Liver (tissue), 3 donors: ENCODE measurements at regions not wholly inside any gene's neighbourhood (a gene's known extent, or its start where the extent isn't known, plus 50 kb on each side); places are given as distances from the start of the nearest gene placed in this dataset.

Source experiments
- ATF3 ChIP-seq: IDR thresholded peaks from 2 replicates; pipeline ENCODE4 v1.6.1; 2016; ENCODE audit warnings: antibody characterized with exemption
- CTCF ChIP-seq: fragments of 150-350 bp; IDR thresholded peaks from 2 replicates; pipeline ENCODE4 v1.5.1; 2017; ENCODE audit warnings: improper control_type of control experiment, low read depth, low read length; ENCODE audit not compliant: missing input control
- EGR1 ChIP-seq, 2 donors: IDR thresholded peaks; 2 replicates each; pipeline ENCODE4 v1.6.1; 2016 to 2018; ENCODE audit warnings: antibody characterized with exemption in 2 of 2, low read depth in 2 of 2
- FOXA1 ChIP-seq: IDR thresholded peaks from 2 replicates; pipeline ENCODE4 v1.6.1; 2016; ENCODE audit warnings: antibody characterized with exemption
- GABPA ChIP-seq, 2 donors: IDR thresholded peaks in 1 of 2; conservative IDR thresholded peaks in 1 of 2; 2 replicates each; pipeline ENCODE4 v1.6.1; 2016; ENCODE audit warnings: antibody characterized with exemption in 2 of 2, mild to moderate bottlenecking in 1 of 2, moderate library complexity in 1 of 2
- MAX ChIP-seq: IDR thresholded peaks from 2 replicates; pipeline ENCODE4 v1.6.1; 2016; ENCODE audit warnings: antibody characterized with exemption
- RAD21 ChIP-seq, 2 donors: IDR thresholded peaks; 2 replicates each; pipeline ENCODE4 v1.6.1; 2016; ENCODE audit warnings: antibody characterized with exemption in 2 of 2, mild to moderate bottlenecking in 2 of 2
- REST ChIP-seq: IDR thresholded peaks from 2 replicates; pipeline ENCODE4 v1.6.1; 2016; ENCODE audit warnings: antibody characterized with exemption, mild to moderate bottlenecking
- SP1 ChIP-seq: IDR thresholded peaks from 2 replicates; pipeline ENCODE4 v1.6.1; 2018; ENCODE audit warnings: antibody characterized with exemption, mild to moderate bottlenecking
- YY1 ChIP-seq: IDR thresholded peaks from 2 replicates; pipeline ENCODE4 v1.6.1; 2016; ENCODE audit warnings: antibody characterized with exemption, mild to moderate bottlenecking
- TF ChIP-seq, protein P1 (sequence below): IDR thresholded peaks from 2 replicates; pipeline ENCODE4 v1.6.1; 2016; ENCODE audit warnings: antibody characterized with exemption
- donor health status: healthy.
- donor health status: healthy.

GRCh38 chr1:47569261-47569660, 131.4 kb downstream of the FOXD2 start:
- TF ChIP-seq CTCF, result no peak
- TF ChIP-seq REST, result no peak
- no peak for TF ChIP-seq GABPA (IDR thresholded peaks at IDR 0.05 in 1 of 2, conservative IDR thresholded peaks at IDR 0.05 in 1 of 2)
- no peak for TF ChIP-seq SP1
- no peak for TF ChIP-seq YY1
- TF ChIP-seq EGR1 (IDR thresholded peaks at IDR 0.05; ENCODE audit: low read depth in 2 of 2), result no peak
- no peak for TF ChIP-seq FOXA1
- TF ChIP-seq ATF3, result no peak
- TF ChIP-seq MAX, result no peak
- no peak for TF ChIP-seq RAD21 (IDR thresholded peaks at IDR 0.05)
- TF ChIP-seq, protein P1, sequence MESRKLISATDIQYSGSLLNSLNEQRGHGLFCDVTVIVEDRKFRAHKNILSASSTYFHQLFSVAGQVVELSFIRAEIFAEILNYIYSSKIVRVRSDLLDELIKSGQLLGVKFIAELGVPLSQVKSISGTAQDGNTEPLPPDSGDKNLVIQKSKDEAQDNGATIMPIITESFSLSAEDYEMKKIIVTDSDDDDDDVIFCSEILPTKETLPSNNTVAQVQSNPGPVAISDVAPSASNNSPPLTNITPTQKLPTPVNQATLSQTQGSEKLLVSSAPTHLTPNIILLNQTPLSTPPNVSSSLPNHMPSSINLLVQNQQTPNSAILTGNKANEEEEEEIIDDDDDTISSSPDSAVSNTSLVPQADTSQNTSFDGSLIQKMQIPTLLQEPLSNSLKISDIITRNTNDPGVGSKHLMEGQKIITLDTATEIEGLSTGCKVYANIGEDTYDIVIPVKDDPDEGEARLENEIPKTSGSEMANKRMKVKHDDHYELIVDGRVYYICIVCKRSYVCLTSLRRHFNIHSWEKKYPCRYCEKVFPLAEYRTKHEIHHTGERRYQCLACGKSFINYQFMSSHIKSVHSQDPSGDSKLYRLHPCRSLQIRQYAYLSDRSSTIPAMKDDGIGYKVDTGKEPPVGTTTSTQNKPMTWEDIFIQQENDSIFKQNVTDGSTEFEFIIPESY, result no peak
